HG02943 (cell line): ENCODE measurements at regions not wholly inside any gene's neighbourhood (a gene's known extent, or its start where the extent isn't known, plus 50 kb on each side); places are given as distances from the start of the nearest gene placed in this dataset.
"Not testable (repeated sequence)": the region's sequence is repeated elsewhere in the genome, so short reads cannot be mapped to it uniquely, and the experiment has no call there.

Source experiments
- ATAC-seq: cut with Tn5 transposase; IDR thresholded peaks from one replicate; pipeline ENCODE4 v1.9.1; 2021; ENCODE audit warnings: mild to moderate bottlenecking, low read depth, moderate library complexity; ENCODE audit not compliant: unreplicated experiment

DNA sequence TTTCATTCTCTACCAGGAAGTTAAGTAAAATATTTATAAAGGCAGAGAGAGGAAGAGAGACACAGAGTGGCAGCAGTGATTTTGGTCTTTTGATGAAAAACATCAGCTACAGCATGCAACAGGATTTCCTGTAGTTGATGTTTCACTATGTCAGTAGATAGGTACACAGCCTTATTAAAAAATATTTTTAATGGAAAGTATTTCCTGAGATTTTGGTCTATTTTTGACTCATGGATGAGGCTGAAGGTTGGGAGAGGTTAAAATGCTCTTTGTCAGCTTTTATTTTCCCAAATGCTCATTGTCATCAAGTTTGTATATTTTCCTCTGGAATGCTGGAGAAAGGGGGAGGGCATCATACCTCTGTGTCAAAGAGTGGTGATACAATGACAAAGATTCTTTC is 1112.5 kb downstream of the CBLN2 start:
- ATAC-seq, result no peak

DNA sequence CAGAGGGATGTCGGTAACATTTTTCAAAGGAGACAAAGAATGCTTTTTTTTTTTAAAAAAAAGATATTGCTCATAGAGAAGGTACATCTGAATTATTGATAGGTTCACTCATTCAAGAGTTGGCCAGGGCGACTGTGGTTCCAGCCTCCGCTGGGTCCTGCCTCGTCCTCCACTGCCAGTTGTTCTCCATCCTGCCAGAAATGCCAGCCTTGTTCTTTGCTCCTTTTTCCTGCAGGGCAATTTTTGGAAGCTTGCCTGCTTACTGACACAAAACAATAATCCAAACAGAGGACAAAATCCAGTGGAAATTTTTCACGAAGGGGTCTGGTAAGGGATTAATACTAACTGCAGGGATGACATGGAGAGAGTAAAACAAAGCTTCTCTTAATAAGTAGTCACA is 1113.0 kb downstream of the CBLN2 start:
- ATAC-seq, result no peak

- ATAC-seq, result no peak
These were observed 1117.7 kb downstream of the CBLN2 start for GRCh38 chr18:71426441-71426840.

GRCh38 chr18:71405169-71405809 is 1116.4 kb downstream of the SOCS6 start:
- no peak for ATAC-seq

DNA sequence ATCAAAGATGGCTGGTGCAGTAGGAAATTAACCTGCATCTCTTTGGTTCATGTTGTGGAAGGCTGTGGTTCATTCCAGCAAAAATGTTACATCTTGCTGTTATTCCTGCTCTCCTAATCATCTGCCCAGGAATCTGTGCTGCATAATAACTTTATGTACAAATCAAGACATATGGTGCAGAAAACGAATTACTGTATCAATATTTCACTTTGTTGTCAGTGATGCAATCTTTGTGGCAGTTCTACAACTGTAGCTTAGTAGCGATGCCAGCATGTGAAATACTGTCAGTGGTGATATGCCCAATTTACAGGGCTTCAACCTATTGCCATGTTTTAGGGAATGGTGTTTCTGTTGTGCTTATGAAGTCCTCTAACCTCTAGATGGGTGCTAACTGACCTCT is 1114.7 kb downstream of the SOCS6 start:
- ATAC-seq, result no peak

- ATAC-seq, result no peak
These were observed 1109.7 kb downstream of the SOCS6 start for GRCh38 chr18:71398531-71398930.

DNA sequence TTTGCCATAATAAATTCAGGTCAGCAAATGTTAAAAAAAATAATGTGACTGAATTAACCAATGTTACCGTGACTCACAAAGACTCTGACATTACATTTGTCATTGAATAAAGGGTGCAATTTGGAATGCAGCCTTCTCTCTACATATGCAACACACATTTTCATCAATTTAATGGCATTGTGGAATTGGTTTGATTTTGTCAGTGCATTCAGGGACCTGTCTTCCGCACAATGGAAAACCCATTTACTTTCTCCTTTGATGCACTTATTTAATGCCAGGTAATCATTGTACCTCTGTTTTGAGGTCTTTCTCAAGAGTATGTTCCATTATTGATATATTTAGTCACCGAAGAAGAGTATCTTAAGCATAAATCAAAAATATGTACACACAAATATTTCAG is 1099.3 kb downstream of the SOCS6 start:
- ATAC-seq, result no peak

DNA sequence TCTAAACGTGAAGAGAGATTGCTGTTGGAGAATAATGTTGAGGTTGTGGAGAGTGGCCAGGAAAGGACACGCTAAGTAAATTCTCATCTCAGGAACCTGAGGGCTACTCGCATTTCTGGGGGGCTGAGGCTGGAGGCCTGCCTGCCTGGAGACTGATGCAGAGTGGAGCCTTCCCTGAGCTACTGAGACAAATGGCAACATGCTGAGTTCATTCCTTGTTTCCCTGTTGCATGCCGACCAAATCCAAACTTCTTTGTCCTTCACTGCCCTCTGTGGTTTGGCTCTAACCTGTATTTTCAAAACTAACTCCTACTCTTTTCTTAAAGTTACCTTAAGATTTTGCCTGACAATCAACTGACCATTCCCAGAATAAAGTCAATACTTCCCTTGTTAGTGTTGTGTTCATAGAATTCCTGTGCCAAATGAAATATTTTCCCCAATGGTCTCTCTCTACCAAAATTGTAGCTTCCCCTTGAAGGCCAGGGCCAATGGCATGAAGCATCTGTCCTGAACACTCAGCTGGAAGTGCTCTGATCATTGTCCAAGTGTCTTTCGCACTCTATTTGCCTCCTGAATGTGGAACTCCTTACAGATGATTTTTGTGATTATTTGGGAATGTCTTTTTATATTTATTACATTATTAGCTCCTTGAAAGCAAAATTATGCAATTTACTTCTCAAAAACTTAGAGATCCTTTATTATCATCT is 1085.6 kb downstream of the SOCS6 start:
- no peak for ATAC-seq

- ATAC-seq, result no peak
These were observed 1083.2 kb downstream of the SOCS6 start for GRCh38 chr18:71371951-71372605.

DNA sequence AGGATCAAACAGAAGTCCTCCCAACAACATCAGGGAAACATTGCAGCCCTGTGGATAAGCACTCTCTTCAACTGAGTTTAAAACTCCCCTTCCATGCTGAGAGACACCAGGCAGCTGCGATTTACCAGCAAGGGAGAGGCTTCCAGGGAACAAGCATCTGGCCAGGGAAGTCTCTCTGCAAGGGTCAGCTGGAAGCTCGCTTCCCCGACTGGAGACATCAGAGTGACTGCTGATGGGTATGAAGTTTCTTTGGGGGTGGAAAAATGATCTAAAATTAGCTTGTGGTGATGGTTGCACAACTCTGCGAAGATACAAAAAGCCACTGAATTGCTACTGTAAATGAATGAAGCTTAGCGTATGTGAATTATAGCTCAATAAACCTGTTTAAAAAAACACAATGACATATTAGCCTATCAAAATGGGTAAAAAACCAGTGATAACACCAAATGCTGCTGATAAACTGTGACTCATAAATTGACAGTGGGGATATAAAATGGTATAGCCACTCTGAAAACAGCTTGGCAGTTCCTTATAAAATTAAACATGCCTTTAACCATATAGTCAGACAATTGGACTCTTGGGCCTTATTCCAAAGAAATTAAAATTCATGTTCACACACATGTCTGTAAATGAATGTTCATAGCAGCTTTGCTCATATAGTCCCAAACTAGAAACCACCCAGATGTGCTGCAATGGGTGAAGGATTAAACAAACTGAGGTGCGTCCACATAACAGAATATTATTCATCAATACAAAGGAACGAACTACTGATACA is 1082.0 kb downstream of the SOCS6 start:
- no peak for ATAC-seq

- no peak for ATAC-seq
These were observed 1081.2 kb downstream of the SOCS6 start for GRCh38 chr18:71370095-71370494.

- no peak for ATAC-seq
These were observed 1073.3 kb downstream of the SOCS6 start for GRCh38 chr18:71362140-71362539.

DNA sequence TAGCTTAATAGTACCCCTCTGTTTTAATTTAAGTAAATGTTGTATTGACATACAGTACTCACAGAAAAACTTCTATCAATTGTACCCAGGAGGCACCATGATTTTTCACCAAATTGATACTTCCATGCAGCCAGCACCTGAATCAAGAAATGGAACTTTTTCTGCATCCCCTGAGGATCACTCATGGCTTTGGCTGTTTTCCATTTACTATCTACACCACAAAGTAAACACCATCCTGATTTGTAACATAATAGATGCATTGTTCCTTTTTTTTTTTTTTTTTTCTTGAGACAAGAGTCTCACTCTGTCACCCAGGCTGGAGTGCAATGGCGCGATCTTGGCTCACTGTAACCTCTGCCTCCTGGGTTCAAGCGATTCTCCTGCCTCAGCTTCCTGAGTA is 1066.8 kb downstream of the SOCS6 start:
- not testable (repeated sequence) for ATAC-seq

DNA sequence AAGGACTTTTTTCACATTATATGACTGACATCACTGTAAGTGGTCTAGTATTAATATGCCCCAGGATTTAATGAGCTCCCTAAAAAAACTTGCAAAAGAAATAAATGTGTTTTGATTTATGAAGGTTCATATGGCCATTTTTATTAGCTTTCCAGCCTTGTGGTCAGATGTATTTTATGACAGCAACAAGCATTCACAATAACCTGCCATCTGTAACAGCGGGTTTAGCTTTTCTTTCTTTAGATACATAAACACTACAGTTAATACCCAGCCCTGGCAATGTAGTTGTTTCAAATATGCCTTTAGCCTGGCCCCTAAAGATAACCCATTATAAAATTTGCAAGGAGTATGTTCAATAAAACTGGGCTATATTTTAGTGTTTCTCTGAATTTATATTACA is 1063.8 kb downstream of the SOCS6 start:
- ATAC-seq, result no peak

DNA sequence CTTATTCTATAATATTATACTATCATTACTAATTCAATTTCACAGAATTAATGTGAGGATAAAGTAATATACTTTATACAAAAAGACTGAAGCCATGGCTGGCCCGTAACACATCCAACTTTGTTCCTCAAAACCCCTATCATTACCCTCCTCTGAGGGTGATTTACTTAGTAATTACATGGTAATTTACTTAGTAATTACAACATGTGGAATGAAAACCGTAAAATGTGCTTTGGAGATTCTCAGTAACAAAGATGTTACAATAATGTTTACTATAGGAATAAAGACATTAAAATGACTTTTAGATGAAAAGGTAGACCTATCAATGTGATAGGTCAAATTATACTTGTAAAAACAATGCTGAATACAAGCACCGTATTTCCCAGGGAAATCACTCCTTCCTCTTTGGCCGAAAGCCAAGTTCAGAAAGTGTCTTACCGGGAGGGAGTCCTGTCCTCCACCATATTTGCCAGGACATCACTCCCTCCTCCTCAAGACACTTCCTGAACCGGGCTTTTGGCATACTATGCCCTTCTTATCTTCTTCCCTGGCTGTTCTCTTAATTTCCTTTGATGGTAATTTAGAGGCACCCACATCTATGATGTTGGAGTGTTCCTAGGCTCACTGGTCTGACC is 1047.8 kb downstream of the SOCS6 start:
- ATAC-seq, result no peak

DNA sequence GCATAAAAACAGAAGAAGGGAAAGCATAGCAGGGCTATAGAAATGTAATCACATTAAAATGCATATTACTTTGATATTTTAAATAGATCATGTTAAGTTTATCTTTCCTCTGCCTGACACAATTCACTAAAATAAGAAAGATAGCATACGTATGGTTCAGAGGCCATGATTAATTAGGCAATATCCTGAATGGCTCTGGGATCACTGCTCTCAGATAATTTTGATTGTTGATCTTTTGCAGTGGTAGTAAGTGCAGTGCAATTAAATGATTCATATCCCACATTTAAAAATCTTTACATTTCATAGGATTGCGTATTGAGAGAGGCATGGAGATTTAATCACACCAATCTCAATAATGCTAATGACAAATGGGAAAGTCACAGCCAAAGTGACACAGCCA is 1040.7 kb downstream of the SOCS6 start:
- ATAC-seq, result no peak

DNA sequence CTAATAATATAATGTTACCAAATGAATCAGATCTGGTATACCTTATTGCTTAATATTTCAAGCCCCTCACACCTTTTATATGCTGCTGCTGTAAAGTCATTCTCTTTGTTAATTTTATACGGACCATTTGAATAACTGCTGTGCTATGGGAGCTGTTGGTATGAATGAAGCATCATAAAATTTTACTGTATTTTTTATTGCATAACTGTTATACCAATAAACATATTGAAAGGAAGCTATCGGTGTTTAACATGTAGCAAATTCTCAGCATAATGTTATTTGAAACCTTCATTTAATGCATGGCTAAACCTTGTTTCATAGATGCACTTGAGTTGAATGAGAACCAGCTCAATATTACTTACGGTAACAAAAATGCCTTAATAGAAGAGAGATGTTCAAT is 1040.3 kb downstream of the SOCS6 start:
- ATAC-seq, result no peak

DNA sequence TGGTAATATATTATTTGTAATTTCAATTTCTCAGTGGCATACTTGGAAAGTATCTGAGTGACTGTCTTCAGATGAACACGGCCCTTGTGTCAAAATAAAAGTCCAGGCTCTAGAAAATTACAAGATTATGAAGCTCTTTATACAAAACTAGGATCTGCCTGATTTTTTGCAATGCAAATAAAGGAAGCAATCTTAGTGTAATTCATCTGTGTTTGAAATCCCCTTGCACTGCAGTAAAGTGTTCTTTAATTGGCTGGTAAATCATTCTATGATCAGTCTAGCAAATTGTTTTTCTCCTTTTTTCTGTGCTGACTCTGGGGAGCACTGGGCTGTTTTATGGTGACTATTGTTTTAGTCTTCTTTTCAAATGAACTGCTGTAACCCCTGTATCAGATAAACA is 1039.0 kb downstream of the SOCS6 start:
- no peak for ATAC-seq

- no peak for ATAC-seq
These were observed 1038.6 kb downstream of the SOCS6 start for GRCh38 chr18:71327441-71327840.

DNA sequence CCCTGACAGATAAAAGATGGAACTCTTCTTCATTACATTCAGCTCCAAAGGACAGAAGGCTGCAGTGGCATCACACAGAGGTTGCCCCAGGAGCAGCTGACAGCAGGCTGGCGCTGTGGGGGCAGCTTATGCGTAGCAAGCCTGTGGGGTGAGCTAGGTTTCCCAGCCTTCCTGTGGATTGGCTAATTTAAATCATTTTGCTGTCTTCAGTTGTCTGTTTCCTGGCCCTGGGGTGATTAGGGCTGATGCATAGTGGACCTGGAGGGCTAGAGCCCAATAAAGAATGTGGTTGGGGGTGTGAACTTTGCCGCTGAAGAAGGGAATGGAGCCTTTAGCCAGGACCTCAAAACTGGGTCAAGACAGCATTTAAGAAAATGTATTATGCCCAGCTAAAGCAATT is 1038.0 kb downstream of the SOCS6 start:
- no peak for ATAC-seq

GRCh38 chr18:71324356-71324755 is 1035.5 kb downstream of the SOCS6 start:
- no peak for ATAC-seq
